ENCODE measurements at regions not wholly inside any gene's neighbourhood (a gene's known extent, or its start where the extent isn't known, plus 50 kb on each side); places are given as distances from the start of the nearest gene placed in this dataset.
A peak's percentile ranks its signal among the peaks of the same experiment; 100 is the strongest.

DNA sequence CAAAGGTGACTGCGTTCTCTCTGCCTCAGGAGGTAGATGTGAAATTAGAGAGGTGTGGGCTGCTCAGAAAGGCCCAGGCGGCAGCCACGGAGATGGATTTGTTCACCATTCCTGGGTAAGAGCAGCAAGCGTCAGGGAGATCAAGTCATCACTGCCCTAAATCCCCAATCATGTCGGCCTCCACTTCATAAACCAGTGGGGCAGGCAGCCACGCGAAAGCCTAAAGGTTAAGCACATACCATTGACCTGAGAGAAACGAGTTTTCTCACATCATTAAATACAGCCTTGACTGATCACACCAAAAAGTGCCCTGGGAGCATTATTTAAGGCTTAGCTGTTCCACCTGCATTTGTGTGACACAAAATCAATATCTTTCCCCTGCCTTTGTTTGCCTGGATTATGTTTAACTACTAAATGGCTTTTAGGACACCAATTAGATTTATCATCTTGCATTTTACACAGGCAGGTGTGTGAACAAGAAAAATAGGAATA is 50.7 kb upstream of the FOXB1 start:
- DNase-seq: peak; percentile 51 to 56

GRCh38 chr15:59952960-59953359 is 51.2 kb upstream of the FOXB1 start:
- no peak for DNase-seq

DNA sequence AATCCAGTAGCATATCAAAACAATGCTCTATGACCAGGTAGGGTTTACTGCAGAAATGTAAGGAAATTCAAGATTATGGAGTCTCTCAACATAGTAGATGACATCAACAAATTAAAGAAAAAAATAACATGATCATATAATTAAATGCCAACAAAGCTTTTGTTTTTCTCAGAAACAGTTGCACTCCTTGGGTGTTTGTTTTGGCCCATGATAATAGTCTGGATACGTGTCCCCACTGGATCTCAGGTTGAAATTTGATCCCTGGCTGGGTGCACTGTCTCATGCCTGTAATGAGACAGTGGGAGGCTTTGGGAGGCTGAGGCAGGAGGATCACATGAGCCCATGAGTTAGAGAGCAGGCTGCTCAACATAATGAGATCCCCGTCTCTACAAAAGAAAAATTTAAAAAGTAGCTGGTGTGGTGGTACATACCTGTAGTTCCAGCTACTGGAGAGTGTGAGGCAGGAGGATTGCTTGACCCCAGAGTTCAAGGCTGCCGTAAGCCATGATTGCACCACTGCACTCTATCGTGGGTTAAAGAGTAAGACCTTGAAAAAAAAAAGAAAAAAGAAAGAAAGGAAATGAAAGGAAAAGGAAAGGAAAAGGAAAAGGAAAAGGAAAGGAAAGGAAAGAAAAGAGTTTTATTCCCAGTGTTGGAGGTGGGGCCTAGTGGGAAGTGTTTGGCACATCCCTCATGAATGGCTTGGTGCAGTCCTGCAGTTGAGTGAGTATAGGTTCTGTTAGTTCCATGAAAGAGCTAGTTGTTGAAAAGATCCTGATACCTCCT is 53.3 kb upstream of the FOXB1 start:
- no peak for DNase-seq

DNA sequence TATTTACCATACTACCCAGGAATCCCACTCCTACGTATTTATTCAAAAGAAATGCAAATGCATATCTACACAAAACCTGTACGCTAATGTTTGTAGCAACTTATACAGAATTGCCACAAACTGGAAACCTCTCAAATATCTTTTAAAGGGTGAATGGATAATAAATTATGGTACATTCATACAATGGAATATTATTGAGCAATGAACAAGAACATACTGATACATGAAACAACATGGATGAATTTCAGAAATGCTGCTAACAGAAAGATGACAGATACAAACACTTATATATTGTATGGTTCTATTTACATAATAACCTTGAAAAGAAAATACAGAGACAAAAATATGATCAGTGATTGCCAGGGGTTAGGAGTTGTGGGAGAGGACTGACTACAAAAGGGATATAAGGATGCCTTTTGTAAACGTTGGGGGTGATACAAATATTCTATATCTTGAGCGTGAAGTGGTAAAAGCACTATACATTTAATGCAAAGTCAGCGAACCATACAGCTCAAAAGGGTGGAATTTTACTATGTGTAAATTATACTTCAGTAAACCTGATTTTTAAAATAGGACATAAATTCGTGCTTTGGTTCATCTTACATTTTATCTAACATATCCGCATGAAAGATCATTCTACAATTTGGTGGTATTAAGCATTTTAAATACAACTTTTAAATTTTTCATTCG is 55.0 kb upstream of the FOXB1 start:
- DNase-seq: no peak

DNA sequence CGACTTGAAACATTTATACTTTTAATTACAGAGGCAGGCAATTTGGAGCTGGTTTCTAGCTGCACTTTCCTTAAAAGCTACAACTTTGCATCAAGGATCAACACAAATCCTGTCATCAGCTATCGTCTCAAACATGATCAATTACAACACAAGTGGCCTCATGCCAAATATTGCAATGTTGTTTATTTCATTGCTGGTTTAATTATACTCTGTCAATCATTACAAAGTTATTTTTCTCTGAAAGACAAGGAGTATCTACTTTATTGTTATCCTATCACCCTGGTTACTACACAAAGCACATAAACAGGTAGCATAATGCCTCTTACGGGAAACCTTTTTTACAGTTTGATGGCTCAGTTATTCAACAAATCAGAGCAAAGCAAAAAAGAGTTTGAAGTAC is 58.0 kb upstream of the FOXB1 start:
- DNase-seq: no peak

DNA sequence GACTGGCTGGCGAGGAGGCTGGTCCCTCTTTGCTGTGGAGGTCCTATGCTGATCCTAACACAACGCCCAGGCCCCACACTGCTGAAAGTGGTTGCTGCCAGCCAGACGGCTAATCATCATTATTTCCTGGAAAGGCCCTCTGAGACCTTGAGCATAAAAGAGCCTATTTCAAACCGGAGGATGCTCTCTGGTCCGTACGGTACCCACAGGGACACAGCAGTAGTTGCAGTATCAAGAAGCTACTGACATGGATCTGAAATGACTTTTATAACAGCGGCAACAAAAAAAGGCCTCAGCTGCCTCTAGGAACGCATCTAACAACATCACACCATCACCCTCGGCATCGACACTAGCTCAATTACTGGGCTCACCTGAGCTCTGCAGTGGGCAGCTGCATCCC is 59.1 kb upstream of the FOXB1 start:
- DNase-seq: no peak

- no peak for DNase-seq
These were observed 62.5 kb upstream of the FOXB1 start for GRCh38 chr15:59941612-59942011.

- no peak for DNase-seq
These were observed 63.2 kb upstream of the FOXB1 start for GRCh38 chr15:59940928-59941327.

- no peak for DNase-seq
These were observed 63.7 kb upstream of the FOXB1 start for GRCh38 chr15:59940456-59940855.

DNA sequence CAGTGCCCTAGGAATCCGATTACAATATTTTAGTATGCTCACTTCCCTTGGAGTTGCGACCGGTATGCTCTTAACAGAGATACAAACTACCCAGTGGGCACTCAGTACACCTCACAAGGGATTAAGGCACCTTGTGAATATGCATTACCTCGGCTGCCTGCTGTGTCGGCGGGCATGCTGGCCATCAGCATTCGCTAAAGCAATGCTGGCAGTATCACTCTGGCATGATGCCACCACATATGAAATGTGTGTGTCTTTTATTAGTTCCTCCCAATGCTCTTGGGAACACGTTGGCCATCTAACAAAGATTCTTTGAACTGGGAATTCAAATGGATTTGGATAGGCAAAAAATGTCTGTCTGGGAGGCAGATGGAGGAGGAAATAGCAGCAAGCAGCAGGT is 67.4 kb upstream of the FOXB1 start:
- DNase-seq: no peak

GRCh38 chr15:59933607-59934006 is 70.5 kb upstream of the FOXB1 start:
- no peak for DNase-seq

DNA sequence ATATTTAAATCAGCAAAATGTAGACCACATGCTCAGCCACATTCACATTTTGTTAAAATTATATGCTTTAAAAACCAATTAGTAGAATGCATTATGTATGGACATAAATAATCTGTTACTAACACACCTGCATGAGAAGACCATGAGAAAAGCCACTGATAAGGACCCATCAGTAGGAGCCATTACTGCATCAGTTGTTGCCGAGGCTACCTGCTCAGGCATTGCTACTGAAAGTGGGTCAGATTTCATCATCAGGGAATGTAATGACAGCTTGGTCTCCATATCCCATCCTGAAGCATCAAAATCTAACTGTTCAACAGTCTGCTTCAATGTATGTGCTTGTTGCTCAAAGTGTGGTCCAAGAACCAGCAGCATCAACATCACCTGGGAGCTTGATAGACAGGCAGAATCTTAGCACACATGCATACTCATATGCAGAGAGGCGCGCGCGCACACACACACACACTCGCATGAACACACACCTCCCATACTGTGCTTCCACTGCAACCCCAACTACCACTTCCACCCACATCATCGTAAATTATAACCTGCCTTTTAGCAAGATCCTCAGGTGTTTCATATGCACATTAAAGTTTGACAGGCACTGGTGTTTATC is 72.4 kb upstream of the FOXB1 start:
- no peak for DNase-seq

DNA sequence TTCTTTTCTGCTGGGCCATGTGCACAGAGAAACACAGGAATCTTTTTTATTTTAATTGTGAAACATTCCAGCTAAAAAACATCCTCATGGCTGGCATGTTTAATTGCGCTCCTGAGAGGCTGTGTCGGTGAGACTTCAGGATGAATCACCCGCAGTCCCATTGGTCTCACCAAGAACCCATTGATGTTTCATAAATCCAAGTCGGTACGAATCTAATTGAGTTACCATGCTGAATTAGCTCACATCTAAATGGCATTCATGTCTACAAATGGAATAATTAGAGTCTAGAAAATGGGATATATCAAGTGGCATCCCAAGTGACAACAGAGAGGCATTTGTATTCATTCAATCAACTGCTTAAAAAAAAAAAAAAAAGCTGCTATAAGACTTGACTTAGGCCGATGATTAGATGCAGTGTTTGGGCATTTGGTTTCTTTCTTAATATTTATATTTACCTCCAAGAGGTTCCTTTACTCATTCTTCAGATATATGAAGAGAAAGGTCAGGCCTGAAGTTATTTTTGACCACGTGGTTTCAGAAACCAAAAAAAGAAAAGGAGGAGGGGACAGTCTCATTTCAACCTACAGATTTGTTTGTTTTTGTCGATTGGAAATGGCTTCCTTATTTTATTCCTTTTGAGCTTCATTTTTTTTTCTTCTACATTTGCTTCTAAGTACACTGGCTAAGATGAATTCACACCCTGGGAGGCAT is 79.1 kb upstream of the FOXB1 start:
- DNase-seq: no peak

DNA sequence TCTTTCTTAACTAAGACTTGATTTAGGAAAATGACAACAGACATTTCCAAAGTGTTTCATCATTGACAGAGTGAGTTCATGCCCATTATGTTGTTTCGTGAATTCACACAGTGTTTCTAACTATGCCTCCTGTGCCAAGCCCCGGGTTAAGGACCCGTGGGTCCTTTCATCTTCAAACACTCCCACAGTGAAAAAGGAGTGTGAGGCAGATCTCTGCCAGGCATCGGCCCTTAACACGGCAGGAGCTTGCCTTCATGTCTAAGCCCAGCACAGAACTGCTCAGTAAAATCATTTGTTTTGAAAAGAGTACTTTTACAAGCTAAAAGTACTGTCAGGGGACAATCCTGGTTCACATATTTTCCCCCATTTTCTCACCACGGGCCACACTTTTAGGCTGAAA is 80.0 kb upstream of the FOXB1 start:
- DNase-seq: no peak

DNA sequence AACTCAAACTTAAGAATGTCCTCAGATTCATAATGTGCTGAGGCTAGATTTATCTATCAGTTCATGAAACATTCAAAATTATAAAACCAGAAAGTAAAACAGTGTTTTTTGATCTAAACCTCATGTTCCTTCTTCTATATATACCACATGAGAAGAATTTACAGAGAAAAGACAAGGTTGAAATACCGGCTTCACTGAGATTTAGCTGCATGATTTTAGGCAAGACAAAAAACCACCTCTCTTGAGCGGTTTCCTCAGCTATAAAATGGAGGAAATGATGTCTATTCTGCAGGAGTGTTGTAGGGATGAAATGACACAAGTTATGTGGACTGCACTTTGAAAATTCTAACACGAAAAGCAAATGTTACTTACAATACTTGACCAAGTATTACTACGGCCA is 80.6 kb upstream of the FOXB1 start:
- DNase-seq: no peak

DNA sequence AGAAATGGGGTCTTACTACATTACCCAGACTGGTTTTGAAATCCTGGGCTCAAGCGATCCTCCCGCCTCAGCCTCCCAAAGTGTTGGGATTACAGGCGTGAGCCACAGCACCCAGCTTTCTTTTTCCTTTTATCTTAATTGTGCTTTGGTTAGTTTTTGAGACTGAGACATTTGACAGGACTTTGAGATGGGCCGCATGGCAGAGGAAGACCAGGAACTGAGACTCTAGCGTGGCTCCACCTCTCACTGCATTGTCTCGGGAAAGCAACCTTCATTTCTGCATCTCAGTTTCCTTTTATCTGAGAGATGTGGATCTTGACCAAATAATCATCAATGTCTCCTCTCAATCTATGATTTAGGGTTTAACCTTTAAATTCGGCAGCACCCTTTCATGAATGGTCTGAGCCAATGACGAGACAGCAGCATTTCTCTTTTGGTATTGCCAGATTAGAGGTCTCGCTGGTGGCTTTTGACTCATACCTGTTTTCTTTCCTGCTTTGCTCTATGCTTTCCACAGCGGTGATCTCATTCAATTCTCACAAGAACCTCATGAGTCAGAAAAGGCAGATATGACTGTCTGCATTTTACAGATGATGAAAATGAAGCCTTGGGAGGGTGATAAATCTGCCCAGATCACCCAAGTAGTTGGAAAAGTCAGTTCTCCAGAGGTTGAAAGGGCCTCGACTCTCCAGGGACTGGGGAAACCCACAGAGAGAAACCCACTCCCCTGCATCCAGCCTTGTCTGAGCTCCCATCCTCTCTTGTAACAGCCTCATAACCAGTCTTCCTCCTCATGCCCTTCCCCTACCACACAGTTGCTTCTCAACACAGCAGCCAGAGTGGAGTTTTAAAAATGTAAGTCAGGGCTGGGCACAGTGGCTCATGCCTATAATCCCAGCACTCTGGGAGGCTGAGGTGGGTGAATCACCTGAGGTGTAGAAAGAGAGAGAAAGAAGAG is 84.8 kb upstream of the FOXB1 start:
- DNase-seq: no peak

- DNase-seq: peak; percentile 58 to 66
These were observed 86.5 kb upstream of the FOXB1 start for GRCh38 chr15:59917504-59918157.

DNA sequence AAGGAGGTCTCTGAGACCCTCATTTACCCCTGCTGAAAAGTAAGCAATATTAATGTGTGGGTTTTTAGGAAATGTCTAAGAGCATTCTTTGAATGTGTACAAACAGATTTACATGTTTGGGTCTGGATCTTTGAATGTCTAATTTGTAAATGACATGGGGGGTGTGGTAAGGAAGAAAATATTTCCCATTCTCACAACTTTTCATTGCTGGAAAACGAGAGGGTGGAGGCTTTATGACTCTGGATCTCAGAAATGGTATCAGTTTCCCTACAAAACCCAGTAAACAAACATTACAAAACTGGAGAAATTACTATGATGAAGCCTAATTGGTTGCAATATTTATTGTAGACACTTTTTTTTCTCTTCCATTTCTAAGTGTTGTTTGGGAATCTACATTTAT is 98.1 kb upstream of the FOXB1 start:
- no peak for DNase-seq

DNA sequence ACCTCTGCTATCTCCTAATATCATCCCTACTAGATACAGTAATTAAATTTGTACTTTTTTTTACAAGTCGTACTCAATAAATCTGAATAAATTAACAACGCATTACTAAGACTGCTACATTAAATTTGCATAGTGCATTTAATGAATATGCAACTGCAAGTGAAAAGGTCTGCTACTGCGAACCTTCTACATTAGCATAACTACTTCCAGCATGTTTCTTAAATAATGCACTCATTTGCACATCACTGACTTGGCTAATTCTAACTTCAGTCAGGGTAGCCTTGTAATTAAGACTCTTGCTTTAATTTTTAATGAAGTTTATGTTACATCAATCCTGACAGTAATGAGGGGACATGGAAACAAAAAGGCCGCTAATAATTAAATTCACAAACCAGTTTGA is 98.9 kb upstream of the FOXB1 start:
- no peak for DNase-seq

GRCh38 chr15:59904450-59905135 is 99.5 kb upstream of the FOXB1 start:
- DNase-seq: no peak

DNA sequence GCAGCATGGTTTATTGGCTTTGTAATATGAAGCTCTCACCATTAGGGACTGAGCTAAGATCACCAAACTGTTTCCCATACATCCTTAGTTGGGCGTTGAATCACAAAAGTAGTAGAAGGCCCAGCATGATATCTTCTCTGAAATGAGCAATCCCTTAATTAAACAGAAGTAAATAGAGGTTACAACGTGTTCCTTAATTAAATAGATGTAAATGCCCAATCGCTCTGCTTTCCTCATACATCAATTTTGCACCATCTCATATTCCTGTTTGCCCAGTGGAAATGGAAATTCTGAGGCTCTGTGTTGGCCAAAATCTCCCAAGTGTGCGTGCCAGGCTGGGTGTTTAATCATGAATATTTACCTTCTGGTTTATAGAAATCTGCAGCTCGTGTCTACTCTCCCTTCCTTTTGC is 107.4 kb upstream of the FOXB1 start:
- DNase-seq: no peak
